Astrocyte (in vitro differentiated cells and primary cell): ENCODE measurements at regions not wholly inside any gene's neighbourhood (a gene's known extent, or its start where the extent isn't known, plus 50 kb on each side); places are given as distances from the start of the nearest gene placed in this dataset.
"Not testable (repeated sequence)": the region's sequence is repeated elsewhere in the genome, so short reads cannot be mapped to it uniquely, and the experiment has no call there.

Experiments used
- DNase-seq: peaks from one replicate; pipeline ENCODE4 v3.0.0-alpha.2; 2010; ENCODE audit warnings: low read depth
- FAIRE-seq: peaks from 2 replicates; lab custom pipeline; 2011; peaks lifted over from hg19 to GRCh38; lab: Jason Lieb, UNC
- H2AFZ ChIP-seq: 2 replicates; pipeline ENCODE4 v1.6.0; 2012; ENCODE audit warnings: low read depth, low read length, inconsistent platforms
- H3K27ac ChIP-seq: 2 replicates; pipeline ENCODE4 v1.5.1; 2011; ENCODE audit warnings: low read depth, low read length, inconsistent platforms
- H3K27me3 ChIP-seq: 2 replicates; pipeline ENCODE4 v1.6.0; 2011; ENCODE audit warnings: low read length, inconsistent platforms; ENCODE audit not compliant: insufficient read depth
- H3K36me3 ChIP-seq: 2 replicates; pipeline ENCODE4 v1.5.1; 2011; ENCODE audit warnings: low read length, inconsistent platforms; ENCODE audit not compliant: insufficient read depth
- H3K4me1 ChIP-seq: 2 replicates; pipeline ENCODE4 v1.5.1; 2011; ENCODE audit warnings: low read length, inconsistent platforms; ENCODE audit not compliant: insufficient read depth
- H3K4me2 ChIP-seq: 2 replicates; pipeline ENCODE4 v1.6.0; 2012; ENCODE audit warnings: low read length, inconsistent platforms
- H3K4me3 ChIP-seq: 2 replicates; pipeline ENCODE4 v1.5.1; 2011; ENCODE audit warnings: low read depth, mild to moderate bottlenecking, low read length, inconsistent platforms; ENCODE audit not compliant: insufficient read depth
- H3K79me2 ChIP-seq: 2 replicates; pipeline ENCODE4 v1.6.0; 2012; ENCODE audit warnings: mild to moderate bottlenecking, low read length, inconsistent platforms; ENCODE audit not compliant: insufficient read depth
- H3K9ac ChIP-seq: 2 replicates; pipeline ENCODE4 v1.6.0; 2012; ENCODE audit warnings: mild to moderate bottlenecking, low read length, inconsistent platforms
- H3K9me3 ChIP-seq: 2 replicates; pipeline ENCODE4 v1.5.1; 2012; ENCODE audit warnings: low read depth, mild to moderate bottlenecking, low read length, inconsistent platforms; ENCODE audit not compliant: insufficient read depth
- H4K20me1 ChIP-seq: 2 replicates; pipeline ENCODE4 v1.6.0; 2012; ENCODE audit warnings: low read length, inconsistent platforms; ENCODE audit not compliant: insufficient read depth
- H3K27ac Mint-ChIP-seq: one replicate; pipeline ENCODE4 v1.8.0; 2021; ENCODE audit warnings: mild to moderate bottlenecking, mixed read lengths; ENCODE audit not compliant: unreplicated experiment
- H3K27me3 Mint-ChIP-seq: one replicate; pipeline ENCODE4 v1.8.0; 2021; ENCODE audit warnings: low read depth, mixed read lengths; ENCODE audit not compliant: unreplicated experiment
- H3K36me3 Mint-ChIP-seq: one replicate; pipeline ENCODE4 v1.8.0; 2021; ENCODE audit warnings: low read depth, mixed read lengths; ENCODE audit not compliant: unreplicated experiment
- H3K4me1 Mint-ChIP-seq: one replicate; pipeline ENCODE4 v1.8.0; 2021; ENCODE audit warnings: low read depth, mixed read lengths; ENCODE audit not compliant: unreplicated experiment
- H3K4me3 Mint-ChIP-seq: one replicate; pipeline ENCODE4 v1.8.0; 2021; ENCODE audit warnings: mild to moderate bottlenecking, moderate library complexity, mixed read lengths; ENCODE audit not compliant: unreplicated experiment
- H3K9me3 Mint-ChIP-seq: one replicate; pipeline ENCODE4 v1.8.0; 2021; ENCODE audit warnings: mild to moderate bottlenecking, mixed read lengths; ENCODE audit not compliant: unreplicated experiment
- EZH2 ChIP-seq: IDR thresholded peaks from 2 replicates; pipeline ENCODE4 v1.6.1; 2012; ENCODE audit warnings: mild to moderate bottlenecking, low read length, inconsistent platforms; ENCODE audit not compliant: insufficient read depth
- TF ChIP-seq, protein P1 (sequence below): IDR thresholded peaks from 2 replicates; pipeline ENCODE4 v1.5.1; 2011; ENCODE audit warnings: low read depth, mild to moderate bottlenecking, inconsistent platforms, low read length, moderate library complexity; ENCODE audit not compliant: insufficient read depth

DNA sequence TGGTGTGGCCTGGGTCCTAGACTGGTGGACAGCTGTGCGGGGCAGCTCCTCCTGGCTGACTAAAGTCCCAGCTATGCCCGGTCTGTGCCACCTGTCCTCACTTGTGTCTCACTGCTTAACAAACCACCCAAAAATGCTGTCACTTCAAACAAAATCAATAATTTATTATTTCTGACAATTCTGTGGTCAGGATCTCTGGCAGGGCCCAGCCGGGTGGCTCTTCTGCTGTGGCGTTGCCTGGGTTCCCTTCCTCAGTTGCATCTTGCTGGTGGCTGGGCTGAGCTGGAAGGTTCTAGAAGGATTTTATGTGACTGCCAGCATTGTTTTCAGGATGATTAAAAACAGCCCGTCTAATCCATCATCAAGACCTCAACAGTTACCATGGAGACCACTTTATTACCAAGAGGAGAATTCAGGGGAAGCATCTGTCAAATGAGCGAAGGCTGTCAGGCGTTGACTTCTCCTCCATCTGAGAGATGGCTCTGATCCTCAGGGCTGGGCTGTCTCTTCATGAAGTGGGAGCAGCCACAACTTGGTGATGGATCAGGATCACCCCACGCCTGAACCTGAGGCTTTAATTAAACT lies 280.6 kb upstream of the SFSWAP start:
- H3K27me3 Mint-ChIP-seq, result peaks cover 29% of the 10 kb centered on the region
- Histone ChIP-seq H3K79me2 (no peaks in the 10 kb centered on the region), H3K9me3 (no peaks in the 10 kb centered on the region), H3K4me1 (no peaks in the 10 kb centered on the region), H3K27ac (no peak overlapping the region), H3K4me3 (no peak overlapping the region), H3K27me3 (no peaks in the 10 kb centered on the region), H4K20me1 (no peaks in the 10 kb centered on the region), H3K4me2 (no peak overlapping the region), H3K36me3 (no peaks in the 10 kb centered on the region), H3K9ac (no peak overlapping the region), H2AFZ (no peak overlapping the region)
- H3K4me1 Mint-ChIP-seq, result no peaks in the 10 kb centered on the region
- no peaks in the 10 kb centered on the region for H3K9me3 Mint-ChIP-seq
- H3K27ac Mint-ChIP-seq, result peak overlapping the region; percentile 18
- no peak overlapping the region for H3K4me3 Mint-ChIP-seq
- TF ChIP-seq, protein P1, sequence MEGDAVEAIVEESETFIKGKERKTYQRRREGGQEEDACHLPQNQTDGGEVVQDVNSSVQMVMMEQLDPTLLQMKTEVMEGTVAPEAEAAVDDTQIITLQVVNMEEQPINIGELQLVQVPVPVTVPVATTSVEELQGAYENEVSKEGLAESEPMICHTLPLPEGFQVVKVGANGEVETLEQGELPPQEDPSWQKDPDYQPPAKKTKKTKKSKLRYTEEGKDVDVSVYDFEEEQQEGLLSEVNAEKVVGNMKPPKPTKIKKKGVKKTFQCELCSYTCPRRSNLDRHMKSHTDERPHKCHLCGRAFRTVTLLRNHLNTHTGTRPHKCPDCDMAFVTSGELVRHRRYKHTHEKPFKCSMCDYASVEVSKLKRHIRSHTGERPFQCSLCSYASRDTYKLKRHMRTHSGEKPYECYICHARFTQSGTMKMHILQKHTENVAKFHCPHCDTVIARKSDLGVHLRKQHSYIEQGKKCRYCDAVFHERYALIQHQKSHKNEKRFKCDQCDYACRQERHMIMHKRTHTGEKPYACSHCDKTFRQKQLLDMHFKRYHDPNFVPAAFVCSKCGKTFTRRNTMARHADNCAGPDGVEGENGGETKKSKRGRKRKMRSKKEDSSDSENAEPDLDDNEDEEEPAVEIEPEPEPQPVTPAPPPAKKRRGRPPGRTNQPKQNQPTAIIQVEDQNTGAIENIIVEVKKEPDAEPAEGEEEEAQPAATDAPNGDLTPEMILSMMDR, result no peak
- TF ChIP-seq EZH2, result no peak
- peaks cover 2% of the 10 kb centered on the region for H3K36me3 Mint-ChIP-seq
- DNase-seq, result no peak
- no peak for FAIRE-seq

DNA sequence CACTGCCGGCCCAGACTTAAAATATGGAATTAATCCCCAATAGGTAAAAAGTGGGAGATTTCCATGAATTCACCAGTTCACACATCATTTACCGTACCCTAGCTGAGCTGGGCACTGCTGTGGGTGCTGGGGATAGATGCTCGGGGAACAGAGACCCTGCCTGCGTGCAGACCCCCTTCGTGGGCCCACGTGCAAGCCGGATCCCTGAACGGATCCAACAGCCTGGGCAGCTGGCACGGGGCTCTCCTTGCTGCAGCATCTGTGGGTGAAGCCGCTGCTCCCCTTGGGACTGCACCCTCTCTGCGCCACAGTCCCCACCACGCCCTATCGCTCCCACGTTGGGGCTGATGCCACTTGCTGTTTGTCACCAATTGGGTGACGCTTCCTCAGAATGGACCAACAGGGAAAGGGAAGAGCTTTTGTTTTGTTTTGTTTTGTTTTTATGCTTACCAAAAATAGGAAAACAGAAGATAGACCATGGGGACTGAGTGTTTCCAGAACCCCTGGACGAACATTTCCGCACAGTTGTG lies 279.7 kb upstream of the SFSWAP start:
- H2AFZ ChIP-seq, H3K9me3 Mint-ChIP-seq, H3K9ac ChIP-seq, H3K9me3 ChIP-seq, H4K20me1 ChIP-seq, H3K36me3 Mint-ChIP-seq, H3K27ac Mint-ChIP-seq, H3K4me3 ChIP-seq, H3K4me1 Mint-ChIP-seq, DNase-seq, FAIRE-seq, H3K4me3 Mint-ChIP-seq, H3K4me1 ChIP-seq, H3K79me2 ChIP-seq, H3K27me3 ChIP-seq, H3K27ac ChIP-seq, H3K4me2 ChIP-seq, H3K36me3 ChIP-seq: not testable (repeated sequence)
- peaks cover 29% of the 10 kb centered on the region for H3K27me3 Mint-ChIP-seq

DNA sequence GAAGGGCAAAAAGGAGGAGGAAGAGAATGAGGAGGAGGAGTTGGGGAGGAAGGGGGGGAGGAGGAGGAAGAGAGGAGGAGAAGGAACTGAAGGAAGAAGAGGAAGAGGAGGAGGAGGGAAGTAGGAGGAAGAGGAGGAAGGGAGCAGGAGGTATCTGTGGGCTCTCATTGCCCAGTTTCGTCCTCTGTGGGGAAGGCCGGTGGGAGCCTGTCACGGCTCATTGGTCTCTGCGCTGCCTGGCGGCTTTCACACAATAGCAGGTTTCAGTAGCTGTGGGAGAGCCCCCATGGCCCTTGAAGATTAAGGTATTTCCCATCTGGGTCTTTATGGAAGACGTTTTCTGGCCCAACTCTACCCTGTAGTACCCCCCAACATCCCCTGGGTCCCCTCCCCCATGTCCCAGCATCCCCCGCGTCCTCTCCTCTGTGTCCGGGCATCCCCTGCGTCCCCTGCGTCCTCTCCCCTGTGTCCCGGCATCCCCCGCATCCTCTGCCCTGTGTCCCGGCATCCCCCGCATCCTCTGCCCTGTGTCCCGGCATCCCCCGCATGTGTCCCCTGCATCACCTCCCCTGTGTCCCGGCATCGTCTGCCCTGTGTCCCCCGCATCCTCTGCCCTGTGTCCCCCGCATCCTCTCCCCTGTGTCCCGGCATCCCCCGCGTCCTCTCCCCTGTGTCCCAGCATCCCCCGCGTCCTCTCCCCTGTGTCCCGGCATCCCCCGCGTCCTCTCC lies 278.2 kb upstream of the SFSWAP start:
- no peak for DNase-seq
- Histone ChIP-seq H3K4me1 (no peaks in the 10 kb centered on the region), H3K79me2 (no peaks in the 10 kb centered on the region), H3K36me3 (no peaks in the 10 kb centered on the region), H3K4me2 (no peak overlapping the region), H3K9ac (no peak overlapping the region), H3K9me3 (no peaks in the 10 kb centered on the region), H3K27me3 (no peaks in the 10 kb centered on the region), H2AFZ (no peak overlapping the region), H3K27ac (no peak overlapping the region), H3K4me3 (no peak overlapping the region), H4K20me1 (no peaks in the 10 kb centered on the region)
- FAIRE-seq, result no peak
- Mint-ChIP-seq H3K4me3 (no peak overlapping the region), H3K27ac (no peak overlapping the region), H3K36me3 (peaks cover 2% of the 10 kb centered on the region), H3K9me3 (no peaks in the 10 kb centered on the region), H3K4me1 (no peaks in the 10 kb centered on the region), H3K27me3 (peaks cover 27% of the 10 kb centered on the region)
- TF ChIP-seq, protein P1, result no peak
- no peak for TF ChIP-seq EZH2
